Keratinocyte (primary cell): ENCODE measurements at regions not wholly inside any gene's neighbourhood (a gene's known extent, or its start where the extent isn't known, plus 50 kb on each side); places are given as distances from the start of the nearest gene placed in this dataset.

Experiments used
- DNase-seq: peaks from one replicate; pipeline ENCODE4 v3.0.0-alpha.2; 2011; ENCODE audit warnings: low read depth, missing footprints, low spot score
- FAIRE-seq: peaks from 2 replicates; lab custom pipeline; 2011; peaks lifted over from hg19 to GRCh38; lab: Jason Lieb, UNC
- H2AFZ ChIP-seq: 2 replicates; pipeline ENCODE4 v1.6.0; 2012; ENCODE audit warnings: low read length, control low read depth, inconsistent platforms; ENCODE audit not compliant: control insufficient read depth
- H3K27ac ChIP-seq: 2 replicates; pipeline ENCODE4 v1.5.1; 2011; ENCODE audit warnings: low read length; ENCODE audit not compliant: control insufficient read depth, insufficient read depth
- H3K27me3 ChIP-seq: 3 replicates; pipeline ENCODE4 v1.6.0; 2011; ENCODE audit warnings: low read length; ENCODE audit not compliant: control insufficient read depth, insufficient read depth; ENCODE audit errors: extremely low read depth
- H3K36me3 ChIP-seq, 2 experiments: 2 replicates in 1 of 2; 3 replicates in 1 of 2; pipeline ENCODE4 v1.5.1; 2011; ENCODE audit warnings: low read length in 2 of 2, mild to moderate bottlenecking in 1 of 2; ENCODE audit not compliant: control insufficient read depth in 2 of 2, insufficient read depth in 2 of 2; ENCODE audit errors: extremely low read depth in 1 of 2
- H3K4me1 ChIP-seq: 3 replicates; pipeline ENCODE4 v1.5.1; 2011; ENCODE audit warnings: low read length; ENCODE audit not compliant: control insufficient read depth, insufficient read depth; ENCODE audit errors: extremely low read depth
- H3K4me2 ChIP-seq: 3 replicates; pipeline ENCODE4 v1.6.0; 2011; ENCODE audit warnings: low read depth, low read length; ENCODE audit not compliant: control insufficient read depth, insufficient read depth; ENCODE audit errors: extremely low read depth
- H3K4me3 ChIP-seq, 3 experiments: fragments of 200-600 bp in 1 of 3; sonication (generic) in 1 of 3; 2 replicates in 2 of 3; 3 replicates in 1 of 3; pipeline ENCODE4 v1.5.1; 2011 to 2016; ENCODE audit warnings: low read length in 3 of 3, mild to moderate bottlenecking in 3 of 3, control low read depth in 2 of 3, inconsistent platforms in 1 of 3, low read depth in 1 of 3, mixed read lengths in 1 of 3, mixed run types in 1 of 3, moderate library complexity in 1 of 3; ENCODE audit not compliant: control insufficient read depth in 2 of 3, insufficient read depth in 2 of 3; ENCODE audit errors: extremely low read depth in 1 of 3
- H3K79me2 ChIP-seq: 2 replicates; pipeline ENCODE4 v1.6.0; 2012; ENCODE audit warnings: low read length; ENCODE audit not compliant: control insufficient read depth, insufficient read depth
- H3K9ac ChIP-seq: 3 replicates; pipeline ENCODE4 v1.6.0; 2011; ENCODE audit warnings: low read length; ENCODE audit not compliant: control insufficient read depth, insufficient read depth; ENCODE audit errors: extremely low read depth
- H3K9me1 ChIP-seq: 3 replicates; pipeline ENCODE4 v1.6.0; 2011; ENCODE audit warnings: low read length; ENCODE audit not compliant: control insufficient read depth, insufficient read depth; ENCODE audit errors: extremely low read depth
- H3K9me3 ChIP-seq: 2 replicates; pipeline ENCODE4 v1.5.1; 2012; ENCODE audit warnings: low read depth, low read length; ENCODE audit not compliant: control insufficient read depth
- H4K20me1 ChIP-seq: 3 replicates; pipeline ENCODE4 v1.6.0; 2011; ENCODE audit warnings: low read length; ENCODE audit not compliant: control insufficient read depth, insufficient read depth; ENCODE audit errors: extremely low read depth
- EZH2 ChIP-seq: IDR thresholded peaks from one replicate; pipeline ENCODE4 v1.6.1; 2012; ENCODE audit warnings: inconsistent platforms, mild to moderate bottlenecking, low read length, moderate library complexity
- dilution Hi-C: fragments of 300-500 bp; cut with MboI; formaldehyde crosslinking; loops from one replicate; pipeline ENCODE4 v1.7.0; 2020; ENCODE audit warnings: low sequenced_read_pairs; ENCODE audit not compliant: extremely low pct_ligation_motif_present
- TF ChIP-seq, protein P1 (sequence below), 3 experiments: IDR thresholded peaks in 1 of 3; conservative IDR thresholded peaks in 1 of 3; optimal IDR thresholded peaks in 1 of 3; 2 replicates in 2 of 3; 3 replicates in 1 of 3; pipeline versions ENCODE3 to v1.5.1; 2011; ENCODE audit warnings: low read length in 3 of 3, mild to moderate bottlenecking in 3 of 3, moderate library complexity in 2 of 3, control low read depth in 1 of 3, inconsistent platforms in 1 of 3; ENCODE audit not compliant: insufficient read depth in 2 of 3; ENCODE audit errors: extremely low read depth in 1 of 3

DNA sequence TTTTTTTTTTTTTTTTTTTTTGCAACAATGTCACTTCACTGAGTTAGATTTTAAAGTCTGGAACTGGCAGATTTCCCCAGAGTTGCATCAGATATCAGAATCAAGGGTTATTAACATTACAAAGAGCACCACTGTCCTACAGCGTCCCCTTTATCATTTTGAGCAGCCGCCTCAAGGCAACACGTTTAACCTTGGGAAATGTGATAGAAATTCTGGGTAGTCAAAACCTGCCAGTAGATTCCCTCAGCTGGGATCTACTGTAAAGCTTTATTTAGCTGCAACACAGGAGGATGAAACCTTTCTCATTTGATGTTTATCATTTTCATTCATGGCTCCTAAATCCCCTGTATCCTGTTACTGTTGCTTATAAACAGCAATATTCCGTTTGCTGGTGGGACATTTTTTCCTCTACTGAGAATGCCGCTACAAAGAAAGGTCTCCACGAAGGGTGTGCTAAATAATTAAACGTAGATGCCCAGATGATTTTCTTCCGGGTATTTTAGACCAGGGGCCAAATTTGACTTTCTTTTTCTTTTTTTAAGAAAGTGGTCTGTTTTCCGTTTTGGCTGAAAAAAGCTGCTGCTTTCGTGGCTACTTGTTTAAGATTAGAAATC lies 436.1 kb upstream of the GOT2 start:
- Histone ChIP-seq H3K27ac (no peak overlapping the region), H3K9ac (no peak overlapping the region), H3K9me1 (no peaks in the 10 kb centered on the region), H3K4me1 (no peaks in the 10 kb centered on the region), H3K36me3 (no peaks in the 10 kb centered on the region), H3K79me2 (no peaks in the 10 kb centered on the region), H2AFZ (no peak overlapping the region), H3K4me3 (no peak overlapping the region), H3K9me3 (no peaks in the 10 kb centered on the region), H3K4me2 (no peak overlapping the region), H3K27me3 (no peaks in the 10 kb centered on the region), H4K20me1 (no peaks in the 10 kb centered on the region)
- DNase-seq (no peak), FAIRE-seq (no peak)
- TF ChIP-seq EZH2: no peak
- TF ChIP-seq, protein P1, sequence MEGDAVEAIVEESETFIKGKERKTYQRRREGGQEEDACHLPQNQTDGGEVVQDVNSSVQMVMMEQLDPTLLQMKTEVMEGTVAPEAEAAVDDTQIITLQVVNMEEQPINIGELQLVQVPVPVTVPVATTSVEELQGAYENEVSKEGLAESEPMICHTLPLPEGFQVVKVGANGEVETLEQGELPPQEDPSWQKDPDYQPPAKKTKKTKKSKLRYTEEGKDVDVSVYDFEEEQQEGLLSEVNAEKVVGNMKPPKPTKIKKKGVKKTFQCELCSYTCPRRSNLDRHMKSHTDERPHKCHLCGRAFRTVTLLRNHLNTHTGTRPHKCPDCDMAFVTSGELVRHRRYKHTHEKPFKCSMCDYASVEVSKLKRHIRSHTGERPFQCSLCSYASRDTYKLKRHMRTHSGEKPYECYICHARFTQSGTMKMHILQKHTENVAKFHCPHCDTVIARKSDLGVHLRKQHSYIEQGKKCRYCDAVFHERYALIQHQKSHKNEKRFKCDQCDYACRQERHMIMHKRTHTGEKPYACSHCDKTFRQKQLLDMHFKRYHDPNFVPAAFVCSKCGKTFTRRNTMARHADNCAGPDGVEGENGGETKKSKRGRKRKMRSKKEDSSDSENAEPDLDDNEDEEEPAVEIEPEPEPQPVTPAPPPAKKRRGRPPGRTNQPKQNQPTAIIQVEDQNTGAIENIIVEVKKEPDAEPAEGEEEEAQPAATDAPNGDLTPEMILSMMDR (optimal IDR thresholded peaks at IDR 0.05 in 1 of 3, IDR thresholded peaks at IDR 0.05 in 1 of 3, conservative IDR thresholded peaks at IDR 0.05 in 1 of 3; ENCODE audit: extremely low read depth in 1 of 3, insufficient read depth in 2 of 3, low read length in 3 of 3): no peak
- dilution Hi-C loops: no loop called here

GRCh38 chr16:59169168-59169567 lies 435.1 kb upstream of the GOT2 start:
- H3K4me3 ChIP-seq: no peak overlapping the region
- H3K9me1 ChIP-seq: no peaks in the 10 kb centered on the region
- H3K9me3 ChIP-seq: no peaks in the 10 kb centered on the region
- H3K9ac ChIP-seq: no peak overlapping the region
- dilution Hi-C loops: no loop called here
- H3K27me3 ChIP-seq: no peaks in the 10 kb centered on the region
- H3K4me1 ChIP-seq: no peaks in the 10 kb centered on the region
- no peaks in the 10 kb centered on the region for H4K20me1 ChIP-seq
- no peaks in the 10 kb centered on the region for H3K79me2 ChIP-seq
- TF ChIP-seq, protein P1 (optimal IDR thresholded peaks at IDR 0.05 in 1 of 3, IDR thresholded peaks at IDR 0.05 in 1 of 3, conservative IDR thresholded peaks at IDR 0.05 in 1 of 3; ENCODE audit: extremely low read depth in 1 of 3, insufficient read depth in 2 of 3, low read length in 3 of 3): no peak
- no peak for TF ChIP-seq EZH2
- no peak for DNase-seq
- H3K36me3 ChIP-seq: no peaks in the 10 kb centered on the region
- H2AFZ ChIP-seq: no peak overlapping the region
- no peak for FAIRE-seq
- no peak overlapping the region for H3K27ac ChIP-seq
- no peak overlapping the region for H3K4me2 ChIP-seq
